ENCODE measurements at regions not wholly inside any gene's neighbourhood (a gene's known extent, or its start where the extent isn't known, plus 50 kb on each side); places are given as distances from the start of the nearest gene placed in this dataset.
"Not testable (repeated sequence)": the region's sequence is repeated elsewhere in the genome, so short reads cannot be mapped to it uniquely, and the experiment has no call there.

- Mint-ChIP-seq H3K9me3 (peaks cover 5% of the 10 kb centered on the region), H3K27me3 (ENCODE audit: low read depth) (no peaks in the 10 kb centered on the region), H3K27ac (no peak overlapping the region), H3K36me3 (ENCODE audit: low read depth) (no peaks in the 10 kb centered on the region), H3K4me3 (no peak overlapping the region), H3K4me1 (ENCODE audit: low read depth) (no peaks in the 10 kb centered on the region)
- no peak for DNase-seq
- CTCF ChIA-PET, result no interaction called here
- intact Hi-C loops (cut with micrococcal nuclease), result no loop called here
These were observed 210.9 kb downstream of the SLITRK6 start for GRCh38 chr13:85588359-85588758.

GRCh38 chr13:85586856-85587255 lies 212.4 kb downstream of the SLITRK6 start:
- CTCF ChIA-PET, result no interaction called here
- DNase-seq, result no peak
- Mint-ChIP-seq H3K27me3 (ENCODE audit: low read depth) (no peaks in the 10 kb centered on the region), H3K4me1 (ENCODE audit: low read depth) (no peaks in the 10 kb centered on the region), H3K9me3 (peaks cover 5% of the 10 kb centered on the region), H3K27ac (no peak overlapping the region), H3K36me3 (ENCODE audit: low read depth) (no peaks in the 10 kb centered on the region), H3K4me3 (no peak overlapping the region)
- intact Hi-C loops (cut with micrococcal nuclease), result no loop called here

- CTCF ChIA-PET, result no interaction called here
- Mint-ChIP-seq H3K4me3 (no peak overlapping the region), H3K27ac (no peak overlapping the region), H3K36me3 (ENCODE audit: low read depth) (no peaks in the 10 kb centered on the region), H3K4me1 (ENCODE audit: low read depth) (no peaks in the 10 kb centered on the region), H3K27me3 (ENCODE audit: low read depth) (no peaks in the 10 kb centered on the region), H3K9me3 (peaks cover 5% of the 10 kb centered on the region)
- DNase-seq, result no peak
- intact Hi-C loops (cut with micrococcal nuclease), result no loop called here
These were observed 212.8 kb downstream of the SLITRK6 start for GRCh38 chr13:85586422-85586831.

GRCh38 chr13:85582890-85583289 lies 216.3 kb downstream of the SLITRK6 start:
- intact Hi-C loops (cut with micrococcal nuclease), result no loop called here
- Mint-ChIP-seq H3K9me3 (peaks cover 1% of the 10 kb centered on the region), H3K4me3 (no peak overlapping the region), H3K27me3 (ENCODE audit: low read depth) (no peaks in the 10 kb centered on the region), H3K27ac (no peak overlapping the region), H3K36me3 (ENCODE audit: low read depth) (no peaks in the 10 kb centered on the region), H3K4me1 (ENCODE audit: low read depth) (no peaks in the 10 kb centered on the region)
- DNase-seq, result no peak
- CTCF ChIA-PET, result interaction anchor here (1.1 kb wide), 1 partner anchor 11 kb away, joined by 5 read pairs; no protein-coding TSS in a partner anchor

- Mint-ChIP-seq H3K4me3 (no peak overlapping the region), H3K4me1 (ENCODE audit: low read depth) (no peaks in the 10 kb centered on the region), H3K27me3 (ENCODE audit: low read depth) (no peaks in the 10 kb centered on the region), H3K27ac (no peak overlapping the region), H3K36me3 (ENCODE audit: low read depth) (no peaks in the 10 kb centered on the region), H3K9me3 (no peaks in the 10 kb centered on the region)
- DNase-seq, result no peak
- CTCF ChIA-PET, result no interaction called here
- intact Hi-C loops (cut with micrococcal nuclease), result no loop called here
These were observed 224.1 kb downstream of the SLITRK6 start for GRCh38 chr13:85575110-85575509.

- intact Hi-C loops (cut with micrococcal nuclease), result no loop called here
- CTCF ChIA-PET, result no interaction called here
- no peaks in the 10 kb centered on the region for H3K36me3 Mint-ChIP-seq (ENCODE audit: low read depth)
- H3K9me3 Mint-ChIP-seq, result no peaks in the 10 kb centered on the region
- no peak overlapping the region for H3K27ac Mint-ChIP-seq
- no peak overlapping the region for H3K4me3 Mint-ChIP-seq
- no peak for DNase-seq
- no peaks in the 10 kb centered on the region for H3K4me1 Mint-ChIP-seq (ENCODE audit: low read depth)
- H3K27me3 Mint-ChIP-seq (ENCODE audit: low read depth), result no peaks in the 10 kb centered on the region
These were observed 231.3 kb downstream of the SLITRK6 start for GRCh38 chr13:85567909-85568308.

- CTCF ChIA-PET, result no interaction called here
- DNase-seq, result no peak
- no peak overlapping the region for H3K4me3 Mint-ChIP-seq
- intact Hi-C loops (cut with micrococcal nuclease), result no loop called here
- no peaks in the 10 kb centered on the region for H3K27me3 Mint-ChIP-seq (ENCODE audit: low read depth)
- no peaks in the 10 kb centered on the region for H3K9me3 Mint-ChIP-seq
- no peaks in the 10 kb centered on the region for H3K36me3 Mint-ChIP-seq (ENCODE audit: low read depth)
- H3K27ac Mint-ChIP-seq, result no peak overlapping the region
- H3K4me1 Mint-ChIP-seq (ENCODE audit: low read depth), result no peaks in the 10 kb centered on the region
These were observed 233.6 kb downstream of the SLITRK6 start for GRCh38 chr13:85565652-85566051.

- Mint-ChIP-seq H3K27me3 (ENCODE audit: low read depth) (no peaks in the 10 kb centered on the region), H3K4me1 (ENCODE audit: low read depth) (no peaks in the 10 kb centered on the region), H3K4me3 (no peak overlapping the region), H3K9me3 (no peaks in the 10 kb centered on the region), H3K27ac (no peak overlapping the region), H3K36me3 (ENCODE audit: low read depth) (no peaks in the 10 kb centered on the region)
- DNase-seq, result no peak
- intact Hi-C loops (cut with micrococcal nuclease), result no loop called here
- CTCF ChIA-PET, result interaction anchor here (0.7 kb wide), 1 partner anchor 101 kb away, joined by 3 read pairs; no protein-coding TSS in a partner anchor
These were observed 234.6 kb downstream of the SLITRK6 start for GRCh38 chr13:85564598-85564997.

- CTCF ChIA-PET, result no interaction called here
- intact Hi-C loops (cut with micrococcal nuclease), result no loop called here
- no peaks in the 10 kb centered on the region for H3K4me1 Mint-ChIP-seq (ENCODE audit: low read depth)
- no peak for DNase-seq
- no peak overlapping the region for H3K4me3 Mint-ChIP-seq
- no peaks in the 10 kb centered on the region for H3K9me3 Mint-ChIP-seq
- no peaks in the 10 kb centered on the region for H3K36me3 Mint-ChIP-seq (ENCODE audit: low read depth)
- no peak overlapping the region for H3K27ac Mint-ChIP-seq
- H3K27me3 Mint-ChIP-seq (ENCODE audit: low read depth), result no peaks in the 10 kb centered on the region
These were observed 236.9 kb downstream of the SLITRK6 start for GRCh38 chr13:85562282-85562681.

GRCh38 chr13:85557691-85558467 lies 241.3 kb downstream of the SLITRK6 start:
- H3K36me3 Mint-ChIP-seq (ENCODE audit: low read depth), result no peaks in the 10 kb centered on the region
- DNase-seq, result no peak
- H3K4me1 Mint-ChIP-seq (ENCODE audit: low read depth), result no peaks in the 10 kb centered on the region
- CTCF ChIA-PET, result no interaction called here
- intact Hi-C loops (cut with micrococcal nuclease), result loop anchor here (10.0 kb wide), 1 partner anchor 63 kb away; no protein-coding TSS in a partner anchor
- no peak overlapping the region for H3K27ac Mint-ChIP-seq
- H3K9me3 Mint-ChIP-seq, result no peaks in the 10 kb centered on the region
- no peaks in the 10 kb centered on the region for H3K27me3 Mint-ChIP-seq (ENCODE audit: low read depth)
- H3K4me3 Mint-ChIP-seq, result no peak overlapping the region

- no peak overlapping the region for H3K27ac Mint-ChIP-seq
- intact Hi-C loops (cut with micrococcal nuclease), result loop anchor here (10.0 kb wide), 1 partner anchor 56 kb away; no protein-coding TSS in a partner anchor
- CTCF ChIA-PET, result no interaction called here
- H3K36me3 Mint-ChIP-seq (ENCODE audit: low read depth), result no peaks in the 10 kb centered on the region
- no peaks in the 10 kb centered on the region for H3K4me1 Mint-ChIP-seq (ENCODE audit: low read depth)
- H3K4me3 Mint-ChIP-seq, result no peak overlapping the region
- DNase-seq, result no peak
- H3K9me3 Mint-ChIP-seq, result peaks cover 7% of the 10 kb centered on the region
- no peaks in the 10 kb centered on the region for H3K27me3 Mint-ChIP-seq (ENCODE audit: low read depth)
These were observed 248.2 kb downstream of the SLITRK6 start for GRCh38 chr13:85551012-85551411.

GRCh38 chr13:85549819-85550218 lies 249.4 kb downstream of the SLITRK6 start:
- H3K27me3 Mint-ChIP-seq (ENCODE audit: low read depth), result no peaks in the 10 kb centered on the region
- CTCF ChIA-PET, result no interaction called here
- no peaks in the 10 kb centered on the region for H3K36me3 Mint-ChIP-seq (ENCODE audit: low read depth)
- no peak overlapping the region for H3K4me3 Mint-ChIP-seq
- DNase-seq, result no peak
- no peaks in the 10 kb centered on the region for H3K4me1 Mint-ChIP-seq (ENCODE audit: low read depth)
- H3K9me3 Mint-ChIP-seq, result peaks cover 7% of the 10 kb centered on the region
- intact Hi-C loops (cut with micrococcal nuclease), result loop anchor here (10.0 kb wide), 1 partner anchor 55 kb away; no protein-coding TSS in a partner anchor
- no peak overlapping the region for H3K27ac Mint-ChIP-seq

- H3K4me3 Mint-ChIP-seq; H3K36me3 Mint-ChIP-seq (ENCODE audit: low read depth); CTCF ChIA-PET; H3K27ac Mint-ChIP-seq; H3K27me3 Mint-ChIP-seq (ENCODE audit: low read depth); H3K4me1 Mint-ChIP-seq (ENCODE audit: low read depth); intact Hi-C loops (cut with micrococcal nuclease); H3K9me3 Mint-ChIP-seq; DNase-seq: not testable (repeated sequence)
These were observed 250.4 kb downstream of the SLITRK6 start for GRCh38 chr13:85548845-85549244.
